ENCODE measurements at regions not wholly inside any gene's neighbourhood (a gene's known extent, or its start where the extent isn't known, plus 50 kb on each side); places are given as distances from the start of the nearest gene placed in this dataset.

DNA sequence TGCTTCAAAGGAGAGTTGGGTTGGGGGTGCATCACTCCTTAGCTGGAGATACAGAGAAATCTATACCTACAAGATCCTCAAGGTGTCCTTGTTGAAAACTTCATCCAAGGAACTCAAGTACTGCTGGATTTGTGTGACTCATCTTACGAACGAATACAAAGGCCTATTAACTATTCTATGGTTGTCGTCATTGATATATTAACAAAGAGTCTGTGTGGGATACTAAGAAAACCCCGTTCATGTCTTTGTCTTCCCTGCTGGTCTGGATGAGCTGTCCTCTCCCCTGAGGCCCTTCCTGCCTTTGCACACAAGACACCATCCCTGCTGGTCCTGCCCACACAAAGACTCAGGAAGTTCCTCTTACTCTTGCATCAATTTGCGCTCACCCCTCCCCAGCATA, 54.9 kb upstream of the IRF2 start:
- no peak overlapping the region for H3K27ac ChIP-seq (ENCODE audit: low read depth, low read length)
- H3K4me1 ChIP-seq (ENCODE audit: control insufficient read depth in 1 of 2, insufficient read depth in 2 of 2, low read length in 2 of 2) = no peaks in the 10 kb centered on the region
- H3K14ac ChIP-seq (ENCODE audit: low read length) = no peak overlapping the region
- no peak overlapping the region for H4K8ac ChIP-seq (ENCODE audit: low read depth, low read length)
- H2BK12ac ChIP-seq (ENCODE audit: low read length) = no peak overlapping the region
- no peak overlapping the region for H3K4me2 ChIP-seq (ENCODE audit: low read length)
- WGBS (ENCODE audit: extremely low coverage, insufficient coverage, insufficient read length) = no CpG with 5 or more reads among the region's 5 CpGs
- H2BK120ac ChIP-seq (ENCODE audit: insufficient read depth, low read length, poor library complexity) = no peak overlapping the region
- H3K18ac ChIP-seq (ENCODE audit: low read length) = no peak overlapping the region
- no peaks in the 10 kb centered on the region for H3K9me3 ChIP-seq (ENCODE audit: insufficient read depth, low read depth, low read length)
- no peak overlapping the region for H4K12ac ChIP-seq (ENCODE audit: low read depth, low read length)
- no peak overlapping the region for H2AK5ac ChIP-seq (ENCODE audit: low read length)
- H3K23ac ChIP-seq (ENCODE audit: low read length) = no peak overlapping the region
- H3K27me3 ChIP-seq (ENCODE audit: insufficient read depth, low read length) = no peaks in the 10 kb centered on the region
- no peak overlapping the region for H3K4ac ChIP-seq (ENCODE audit: low read depth, low read length)
- no peak overlapping the region for H2AFZ ChIP-seq (ENCODE audit: insufficient read depth, low read length, poor library complexity)
- H3K79me1 ChIP-seq (ENCODE audit: low read length) = no peaks in the 10 kb centered on the region
- no peak overlapping the region for H4K91ac ChIP-seq (ENCODE audit: low read depth, low read length)
- H3K79me2 ChIP-seq (ENCODE audit: control insufficient read depth, insufficient read depth, low read length, poor library complexity) = no peaks in the 10 kb centered on the region
- H3K9ac ChIP-seq (ENCODE audit: low read length) = no peak overlapping the region
- no peaks in the 10 kb centered on the region for H3K36me3 ChIP-seq (ENCODE audit: control insufficient read depth in 1 of 2, insufficient read depth in 2 of 2, low read length in 2 of 2)
- H3K4me3 ChIP-seq (ENCODE audit: low read depth, low read length) = no peak overlapping the region
- no peak overlapping the region for H2BK5ac ChIP-seq (ENCODE audit: low read depth, low read length, poor library complexity)
- no peak for DNase-seq

DNA sequence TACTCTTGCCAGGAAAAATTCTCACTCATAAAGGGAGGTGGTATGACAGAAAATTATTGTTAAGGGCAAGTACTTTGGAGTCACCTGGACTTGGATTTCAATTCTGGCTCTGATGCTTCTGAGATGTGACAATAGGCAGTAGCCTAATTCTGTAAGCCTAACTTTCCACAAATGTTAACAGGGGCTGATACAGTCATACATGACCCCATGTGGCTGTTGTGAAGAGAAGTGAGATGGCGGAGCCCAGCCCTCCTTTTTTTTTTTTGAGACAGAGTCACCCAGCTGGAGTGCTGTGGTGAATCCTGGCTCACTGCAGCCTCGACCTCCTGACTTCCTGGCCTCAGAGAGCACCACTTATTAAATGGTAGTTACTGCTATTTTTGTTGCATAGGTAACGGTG, 54.4 kb upstream of the IRF2 start:
- H3K4me1 ChIP-seq (ENCODE audit: control insufficient read depth in 1 of 2, insufficient read depth in 2 of 2, low read length in 2 of 2) = no peaks in the 10 kb centered on the region
- H3K23ac ChIP-seq (ENCODE audit: low read length) = no peak overlapping the region
- H3K4me3 ChIP-seq (ENCODE audit: low read depth, low read length) = no peak overlapping the region
- H2BK5ac ChIP-seq (ENCODE audit: low read depth, low read length, poor library complexity) = no peak overlapping the region
- H2BK12ac ChIP-seq (ENCODE audit: low read length) = no peak overlapping the region
- no CpG with 5 or more reads among the region's 3 CpGs for WGBS (ENCODE audit: extremely low coverage, insufficient coverage, insufficient read length)
- H2AFZ ChIP-seq (ENCODE audit: insufficient read depth, low read length, poor library complexity) = no peak overlapping the region
- no peak overlapping the region for H2BK120ac ChIP-seq (ENCODE audit: insufficient read depth, low read length, poor library complexity)
- no peak overlapping the region for H3K14ac ChIP-seq (ENCODE audit: low read length)
- H4K12ac ChIP-seq (ENCODE audit: low read depth, low read length) = no peak overlapping the region
- H3K9me3 ChIP-seq (ENCODE audit: insufficient read depth, low read depth, low read length) = no peaks in the 10 kb centered on the region
- no peak overlapping the region for H2AK5ac ChIP-seq (ENCODE audit: low read length)
- H3K36me3 ChIP-seq (ENCODE audit: control insufficient read depth in 1 of 2, insufficient read depth in 2 of 2, low read length in 2 of 2) = no peaks in the 10 kb centered on the region
- no peak overlapping the region for H3K18ac ChIP-seq (ENCODE audit: low read length)
- H4K8ac ChIP-seq (ENCODE audit: low read depth, low read length) = no peak overlapping the region
- H3K79me2 ChIP-seq (ENCODE audit: control insufficient read depth, insufficient read depth, low read length, poor library complexity) = no peaks in the 10 kb centered on the region
- H3K27ac ChIP-seq (ENCODE audit: low read depth, low read length) = no peak overlapping the region
- H3K4me2 ChIP-seq (ENCODE audit: low read length) = no peak overlapping the region
- no peak for DNase-seq
- no peak overlapping the region for H3K4ac ChIP-seq (ENCODE audit: low read depth, low read length)
- H3K79me1 ChIP-seq (ENCODE audit: low read length) = no peaks in the 10 kb centered on the region
- H3K9ac ChIP-seq (ENCODE audit: low read length) = no peak overlapping the region
- no peaks in the 10 kb centered on the region for H3K27me3 ChIP-seq (ENCODE audit: insufficient read depth, low read length)
- H4K91ac ChIP-seq (ENCODE audit: low read depth, low read length) = no peak overlapping the region

DNA sequence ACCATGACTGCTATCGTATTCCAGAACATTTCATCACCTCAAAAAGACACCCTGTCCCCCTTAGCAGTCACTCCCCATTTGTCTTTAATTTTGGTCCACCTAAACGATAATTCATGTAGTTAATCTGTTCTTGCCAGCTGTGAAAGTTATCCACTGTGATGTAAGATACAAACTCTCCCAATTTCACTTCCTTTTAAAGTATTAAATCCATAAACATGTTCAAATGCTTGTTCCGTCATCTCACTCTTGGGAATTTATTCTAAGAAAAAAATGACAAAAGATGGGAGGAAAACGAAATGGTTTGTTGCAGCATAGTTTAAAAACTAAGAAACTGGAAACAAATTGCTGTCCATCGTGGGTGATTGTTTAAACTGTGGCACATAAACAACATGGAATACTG, 53.7 kb upstream of the IRF2 start:
- Histone ChIP-seq H3K79me2 (ENCODE audit: control insufficient read depth, insufficient read depth, low read length, poor library complexity) (no peaks in the 10 kb centered on the region), H3K18ac (ENCODE audit: low read length) (no peak overlapping the region), H2BK12ac (ENCODE audit: low read length) (no peak overlapping the region), H4K91ac (ENCODE audit: low read depth, low read length) (no peak overlapping the region), H3K4me3 (ENCODE audit: low read depth, low read length) (no peak overlapping the region), H3K4ac (ENCODE audit: low read depth, low read length) (no peak overlapping the region), H3K36me3 (ENCODE audit: control insufficient read depth in 1 of 2, insufficient read depth in 2 of 2, low read length in 2 of 2) (no peaks in the 10 kb centered on the region), H2BK5ac (ENCODE audit: low read depth, low read length, poor library complexity) (no peak overlapping the region), H3K4me1 (ENCODE audit: control insufficient read depth in 1 of 2, insufficient read depth in 2 of 2, low read length in 2 of 2) (no peaks in the 10 kb centered on the region), H3K14ac (ENCODE audit: low read length) (no peak overlapping the region), H3K23ac (ENCODE audit: low read length) (no peak overlapping the region), H3K4me2 (ENCODE audit: low read length) (no peak overlapping the region), H2BK120ac (ENCODE audit: insufficient read depth, low read length, poor library complexity) (no peak overlapping the region), H3K79me1 (ENCODE audit: low read length) (no peaks in the 10 kb centered on the region), H4K8ac (ENCODE audit: low read depth, low read length) (no peak overlapping the region), H2AK5ac (ENCODE audit: low read length) (no peak overlapping the region), H3K27me3 (ENCODE audit: insufficient read depth, low read length) (no peaks in the 10 kb centered on the region), H3K27ac (ENCODE audit: low read depth, low read length) (no peak overlapping the region), H4K12ac (ENCODE audit: low read depth, low read length) (no peak overlapping the region), H3K9ac (ENCODE audit: low read length) (no peak overlapping the region), H2AFZ (ENCODE audit: insufficient read depth, low read length, poor library complexity) (no peak overlapping the region), H3K9me3 (ENCODE audit: insufficient read depth, low read depth, low read length) (no peaks in the 10 kb centered on the region)
- no peak for DNase-seq
- no CpG with 5 or more reads among the region's 5 CpGs for WGBS (ENCODE audit: extremely low coverage, insufficient coverage, insufficient read length)

DNA sequence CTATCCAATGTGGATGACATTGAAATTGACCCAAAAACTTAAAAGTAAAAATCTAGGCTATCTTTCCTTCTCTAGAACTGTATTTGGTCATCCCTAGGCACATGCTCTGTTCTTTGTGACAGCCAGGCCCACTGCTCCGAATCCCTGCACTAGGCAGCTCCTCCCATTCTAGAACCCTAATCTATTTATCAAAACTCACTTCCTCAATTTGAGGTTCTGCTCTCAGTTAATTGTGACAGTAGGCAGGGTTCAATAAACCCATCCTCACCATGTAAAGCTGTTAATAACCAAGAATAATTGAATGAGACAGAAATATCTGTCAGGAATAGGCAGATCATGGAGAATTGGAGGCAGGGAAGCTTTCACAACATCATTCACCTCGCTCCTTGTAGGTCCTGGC, 51.9 kb upstream of the IRF2 start:
- H4K91ac ChIP-seq (ENCODE audit: low read depth, low read length) = no peak overlapping the region
- no peak overlapping the region for H3K23ac ChIP-seq (ENCODE audit: low read length)
- H2AK5ac ChIP-seq (ENCODE audit: low read length) = no peak overlapping the region
- H2BK120ac ChIP-seq (ENCODE audit: insufficient read depth, low read length, poor library complexity) = no peak overlapping the region
- no peak overlapping the region for H2BK12ac ChIP-seq (ENCODE audit: low read length)
- no peak overlapping the region for H3K14ac ChIP-seq (ENCODE audit: low read length)
- H4K8ac ChIP-seq (ENCODE audit: low read depth, low read length) = no peak overlapping the region
- H4K12ac ChIP-seq (ENCODE audit: low read depth, low read length) = no peak overlapping the region
- H2AFZ ChIP-seq (ENCODE audit: insufficient read depth, low read length, poor library complexity) = no peak overlapping the region
- no peak overlapping the region for H3K4me2 ChIP-seq (ENCODE audit: low read length)
- no peak overlapping the region for H3K9ac ChIP-seq (ENCODE audit: low read length)
- H3K79me1 ChIP-seq (ENCODE audit: low read length) = no peaks in the 10 kb centered on the region
- no peak for DNase-seq
- H3K36me3 ChIP-seq (ENCODE audit: control insufficient read depth in 1 of 2, insufficient read depth in 2 of 2, low read length in 2 of 2) = no peaks in the 10 kb centered on the region
- no peak overlapping the region for H3K4me3 ChIP-seq (ENCODE audit: low read depth, low read length)
- WGBS (ENCODE audit: extremely low coverage, insufficient coverage, insufficient read length) = no CpG with 5 or more reads among the region's 2 CpGs
- H3K4ac ChIP-seq (ENCODE audit: low read depth, low read length) = no peak overlapping the region
- H3K27me3 ChIP-seq (ENCODE audit: insufficient read depth, low read length) = no peaks in the 10 kb centered on the region
- no peak overlapping the region for H3K18ac ChIP-seq (ENCODE audit: low read length)
- no peaks in the 10 kb centered on the region for H3K4me1 ChIP-seq (ENCODE audit: control insufficient read depth in 1 of 2, insufficient read depth in 2 of 2, low read length in 2 of 2)
- H3K27ac ChIP-seq (ENCODE audit: low read depth, low read length) = no peak overlapping the region
- H3K9me3 ChIP-seq (ENCODE audit: insufficient read depth, low read depth, low read length) = no peaks in the 10 kb centered on the region
- no peak overlapping the region for H2BK5ac ChIP-seq (ENCODE audit: low read depth, low read length, poor library complexity)
- H3K79me2 ChIP-seq (ENCODE audit: control insufficient read depth, insufficient read depth, low read length, poor library complexity) = no peaks in the 10 kb centered on the region
